Esophagus (tissue), 2 donors: ENCODE measurements at regions not wholly inside any gene's neighbourhood (a gene's known extent, or its start where the extent isn't known, plus 50 kb on each side); places are given as distances from the start of the nearest gene placed in this dataset.

ENCODE experiments used
- H3K27ac ChIP-seq, 2 donors: one replicate each; pipeline ENCODE4 v1.5.1; 2013; ENCODE audit warnings: low read depth in 2 of 2, mild to moderate bottlenecking in 2 of 2, inconsistent platforms in 1 of 2, low read length in 1 of 2, moderate library complexity in 1 of 2
- H3K27me3 ChIP-seq, 2 donors: one replicate each; pipeline ENCODE4 v1.6.1; 2013; ENCODE audit warnings: low read length in 2 of 2, control low read depth in 1 of 2, mild to moderate bottlenecking in 1 of 2; ENCODE audit not compliant: insufficient read depth in 2 of 2, control insufficient read depth in 1 of 2
- H3K36me3 ChIP-seq, 2 donors: one replicate each; pipeline ENCODE4 v1.6.1; 2013; ENCODE audit warnings: low read length in 1 of 2; ENCODE audit not compliant: control insufficient read depth in 2 of 2, insufficient read depth in 2 of 2
- H3K4me1 ChIP-seq, 2 donors: one replicate each; pipeline ENCODE4 v1.6.1; 2013; ENCODE audit warnings: low read length in 1 of 2; ENCODE audit not compliant: control insufficient read depth in 2 of 2, insufficient read depth in 2 of 2
- H3K4me3 ChIP-seq, 2 donors: one replicate each; pipeline ENCODE4 v1.5.1; 2013; ENCODE audit warnings: low read length in 2 of 2, mild to moderate bottlenecking in 2 of 2, low read depth in 1 of 2, moderate library complexity in 1 of 2
- H3K9me3 ChIP-seq, 2 donors: one replicate each; pipeline ENCODE4 v1.6.1; 2013; ENCODE audit warnings: mild to moderate bottlenecking in 2 of 2, low read depth in 1 of 2, low read length in 1 of 2, moderate library complexity in 1 of 2; ENCODE audit not compliant: control insufficient read depth in 2 of 2, insufficient read depth in 1 of 2
- WGBS, 2 donors: extraction: QIAGEN DNeasy Blood & Tissue Kit; methylation state at CpG; one replicate each; pipeline ENCODE4 v1.1.7; 2013; 5-methylcytosine and 5-hydroxymethylcytosine counted together
- donor health status: healthy with polysubstance abuse.
- donor health status: Bipolar disorder and iron deficiency.

GRCh38 chr18:51273437-51273836, 76.0 kb upstream of the MEX3C start:
- Histone ChIP-seq H3K9me3 (no peaks in the 10 kb centered on the region), H3K4me1 (no peaks in the 10 kb centered on the region), H3K36me3 (no peaks in the 10 kb centered on the region), H3K27me3 (no peaks in the 10 kb centered on the region), H3K27ac (no peak overlapping the region), H3K4me3 (no peak overlapping the region)

GRCh38 chr18:51275712-51276476, 78.4 kb upstream of the MEX3C start:
- Histone ChIP-seq H3K4me1 (no peaks in the 10 kb centered on the region), H3K27me3 (no peaks in the 10 kb centered on the region), H3K4me3 (no peak overlapping the region), H3K27ac (no peak overlapping the region), H3K36me3 (no peaks in the 10 kb centered on the region), H3K9me3 (no peaks in the 10 kb centered on the region)
- 65 to 67% methylated on average over 6 of the region's 6 CpGs for WGBS, 2 donors

GRCh38 chr18:51278045-51278649, 80.7 kb upstream of the MEX3C start:
- Histone ChIP-seq H3K36me3 (no peaks in the 10 kb centered on the region), H3K4me3 (no peak overlapping the region), H3K27me3 (no peaks in the 10 kb centered on the region), H3K4me1 (no peaks in the 10 kb centered on the region), H3K27ac (no peak overlapping the region), H3K9me3 (no peaks in the 10 kb centered on the region)
- WGBS, 2 donors: 74 to 77% methylated on average over 4 of the region's 4 CpGs

GRCh38 chr18:51279367-51279984, 82.0 kb upstream of the MEX3C start:
- Histone ChIP-seq H3K27me3 (no peaks in the 10 kb centered on the region), H3K27ac (no peak overlapping the region), H3K4me1 (no peaks in the 10 kb centered on the region), H3K9me3 (no peaks in the 10 kb centered on the region), H3K4me3 (no peak overlapping the region), H3K36me3 (no peaks in the 10 kb centered on the region)
- 84 to 94% methylated on average over 2 of the region's 2 CpGs for WGBS, 2 donors

- Histone ChIP-seq H3K27ac (no peak overlapping the region), H3K36me3 (no peaks in the 10 kb centered on the region), H3K27me3 (no peaks in the 10 kb centered on the region), H3K4me3 (no peak overlapping the region), H3K9me3 (peaks cover 0 to 3% of the 10 kb centered on the region in 2 donors), H3K4me1 (no peaks in the 10 kb centered on the region)
- 75% methylated on average over 5 of the region's 5 CpGs for WGBS, 2 donors
These were observed 90.5 kb upstream of the MEX3C start for GRCh38 chr18:51287818-51288508.

- 81 to 88% methylated on average over 3 of the region's 3 CpGs for WGBS, 2 donors
These were observed 91.1 kb upstream of the MEX3C start for GRCh38 chr18:51288582-51288981.

GRCh38 chr18:51290860-51291259, 93.4 kb upstream of the MEX3C start:
- WGBS, 2 donors: 76 to 78% methylated on average over 2 of the region's 2 CpGs
- H3K4me1 ChIP-seq: no peaks in the 10 kb centered on the region
- H3K36me3 ChIP-seq: no peaks in the 10 kb centered on the region
- no peaks in the 10 kb centered on the region for H3K27me3 ChIP-seq
- no peak overlapping the region for H3K4me3 ChIP-seq
- no peak overlapping the region for H3K27ac ChIP-seq
- H3K9me3 ChIP-seq: peaks cover 0 to 3% of the 10 kb centered on the region in 2 donors

More at GRCh38 chr18:51288582-51288981, 91.1 kb upstream of the MEX3C start:
- Histone ChIP-seq H3K27ac (no peak overlapping the region), H3K9me3 (peaks cover 0 to 3% of the 10 kb centered on the region in 2 donors), H3K4me3 (no peak overlapping the region), H3K27me3 (no peaks in the 10 kb centered on the region), H3K4me1 (no peaks in the 10 kb centered on the region), H3K36me3 (no peaks in the 10 kb centered on the region)

- Histone ChIP-seq H3K27me3 (no peaks in the 10 kb centered on the region), H3K27ac (no peak overlapping the region), H3K4me1 (no peaks in the 10 kb centered on the region), H3K4me3 (no peak overlapping the region), H3K9me3 (no peaks in the 10 kb centered on the region), H3K36me3 (no peaks in the 10 kb centered on the region)
- 60 to 80% methylated on average over 3 of the region's 3 CpGs for WGBS, 2 donors
These were observed 103.4 kb upstream of the MEX3C start for GRCh38 chr18:51300912-51301311.

- H3K9me3 ChIP-seq: no peaks in the 10 kb centered on the region
These were observed 103.9 kb upstream of the MEX3C start for GRCh38 chr18:51301376-51301775.

More at GRCh38 chr18:51301376-51301775, 103.9 kb upstream of the MEX3C start:
- no peak overlapping the region for H3K27ac ChIP-seq
- WGBS, 2 donors: 88 to 91% methylated on average over 3 of the region's 3 CpGs
- no peaks in the 10 kb centered on the region for H3K36me3 ChIP-seq
- no peaks in the 10 kb centered on the region for H3K27me3 ChIP-seq
- no peak overlapping the region for H3K4me3 ChIP-seq
- H3K4me1 ChIP-seq: no peaks in the 10 kb centered on the region
